CD4-positive, alpha-beta T cell treated with Interleukin-4 for 1 hour (primary cell): ENCODE measurements at regions not wholly inside any gene's neighbourhood (a gene's known extent, or its start where the extent isn't known, plus 50 kb on each side); places are given as distances from the start of the nearest gene placed in this dataset.

ENCODE experiments used
- DNase-seq, 2 donors: peaks; one replicate each; pipeline ENCODE4 v3.0.0-alpha.2; 2020 to 2022

DNA sequence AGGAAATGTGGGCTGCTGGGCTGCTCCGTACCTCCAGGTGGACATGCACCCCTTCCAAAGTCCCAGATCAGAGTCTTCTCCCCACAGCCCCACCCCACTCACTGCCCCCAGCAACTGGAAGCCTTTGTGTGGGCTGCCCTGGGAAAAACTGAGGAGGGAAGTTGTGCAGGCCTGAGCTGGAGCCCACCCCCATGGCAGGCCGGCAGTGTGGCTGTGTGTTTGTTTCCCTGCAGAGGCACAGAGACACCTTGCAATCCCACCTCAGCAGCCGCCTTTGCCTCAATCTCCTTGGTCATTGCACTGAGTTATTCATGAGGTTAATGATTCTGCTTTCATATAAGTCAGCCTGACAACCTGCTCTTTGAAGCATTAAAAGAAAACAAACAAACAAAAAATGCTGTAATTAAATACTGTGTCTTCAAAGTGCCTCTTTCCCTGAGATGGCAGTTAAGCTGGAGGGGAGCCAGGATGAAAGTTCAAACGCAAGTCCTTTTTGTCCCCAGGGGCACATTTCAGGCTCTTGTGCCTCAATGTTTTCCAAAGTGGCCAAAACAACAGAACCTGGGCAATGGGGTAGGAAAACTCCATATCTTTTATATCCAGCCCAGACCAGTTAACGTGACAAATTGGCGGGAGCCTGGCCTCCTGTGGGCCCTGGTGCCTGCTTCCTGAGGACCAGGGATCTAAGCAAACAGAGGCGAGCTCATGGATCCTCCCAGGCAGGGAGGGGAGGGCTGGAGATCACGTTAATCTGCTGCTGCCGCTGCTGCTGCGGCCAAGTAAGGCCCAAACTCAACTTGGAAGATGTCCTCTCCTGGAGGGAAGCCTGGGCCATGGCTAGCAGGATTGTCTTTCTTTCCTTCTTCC, 51.9 kb upstream of the TSPAN11 start:
- no peak for DNase-seq

DNA sequence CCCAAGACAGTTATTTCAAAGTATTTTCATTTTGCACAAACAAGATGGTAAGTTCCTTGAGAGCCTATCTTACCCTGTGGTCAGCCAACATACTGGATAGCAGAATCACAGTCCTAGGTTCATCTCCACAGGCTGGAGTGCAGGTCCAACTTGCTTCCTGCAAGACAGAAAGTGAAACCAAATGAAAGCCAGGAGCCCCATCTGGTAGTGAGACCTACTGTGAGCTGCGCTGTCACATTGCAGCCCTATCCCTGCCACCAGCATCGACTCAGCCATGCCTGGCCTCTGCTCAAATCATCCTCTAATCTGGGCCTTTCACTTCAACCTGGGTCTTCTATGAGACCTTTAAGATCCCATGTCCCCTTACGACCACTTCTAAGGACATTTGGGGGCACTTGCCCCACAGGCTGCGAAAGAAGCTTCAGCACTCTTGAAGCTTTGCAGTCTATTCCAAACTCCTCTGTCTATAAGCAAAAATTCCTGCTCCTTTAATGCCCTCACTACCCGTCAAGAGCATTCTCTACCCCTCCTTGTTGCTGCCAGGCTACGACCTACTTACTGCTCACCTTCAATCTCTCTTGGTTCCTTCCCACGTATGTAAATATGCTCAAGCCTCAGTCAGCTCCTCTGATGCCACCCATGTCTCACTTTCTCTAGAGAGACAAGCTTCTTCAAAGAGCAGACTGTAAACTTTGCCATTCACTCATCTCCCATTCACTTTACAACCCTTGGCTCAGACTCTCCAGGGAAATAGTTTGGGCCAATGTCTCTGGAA, 55.9 kb upstream of the TSPAN11 start:
- no peak for DNase-seq

DNA sequence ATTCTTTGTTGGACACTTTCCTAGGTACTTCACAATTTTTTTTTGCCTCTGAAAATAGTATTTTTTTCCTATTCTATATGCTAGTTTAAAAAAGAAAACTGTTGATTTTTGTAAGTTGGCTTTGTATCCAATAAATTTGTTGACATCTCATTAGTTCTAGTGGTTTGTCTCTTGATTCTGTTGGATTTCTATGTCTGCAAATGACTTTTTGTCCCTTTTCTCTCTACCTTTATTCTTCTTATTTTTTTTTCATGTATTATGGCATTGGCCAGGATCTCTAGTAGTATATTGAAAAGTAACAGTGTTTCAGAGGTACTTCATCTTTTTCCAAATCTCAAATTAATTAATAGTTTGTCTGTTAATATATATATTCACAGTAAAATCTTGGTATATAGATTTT, 59.1 kb upstream of the TSPAN11 start:
- no peak for DNase-seq

DNA sequence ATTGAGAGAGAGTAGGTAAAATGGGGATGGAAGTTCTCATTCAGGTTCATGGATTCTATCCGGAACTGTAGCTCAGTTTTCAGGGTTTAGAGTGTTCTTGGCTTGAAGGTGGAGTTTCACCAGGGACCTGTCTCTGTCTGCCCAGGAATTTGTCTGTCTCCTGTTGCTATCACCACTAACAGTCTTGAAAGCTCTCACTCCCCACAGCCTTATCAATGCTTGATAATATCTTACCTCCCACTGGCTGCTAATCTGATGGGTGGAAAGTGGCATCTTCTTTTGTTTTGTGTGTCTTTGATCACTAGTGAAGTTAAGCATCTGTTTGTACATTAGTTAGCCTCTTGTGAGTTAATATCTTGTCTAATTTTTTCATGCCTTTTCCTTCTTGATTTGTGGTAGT, 60.3 kb upstream of the TSPAN11 start:
- DNase-seq: no peak

DNA sequence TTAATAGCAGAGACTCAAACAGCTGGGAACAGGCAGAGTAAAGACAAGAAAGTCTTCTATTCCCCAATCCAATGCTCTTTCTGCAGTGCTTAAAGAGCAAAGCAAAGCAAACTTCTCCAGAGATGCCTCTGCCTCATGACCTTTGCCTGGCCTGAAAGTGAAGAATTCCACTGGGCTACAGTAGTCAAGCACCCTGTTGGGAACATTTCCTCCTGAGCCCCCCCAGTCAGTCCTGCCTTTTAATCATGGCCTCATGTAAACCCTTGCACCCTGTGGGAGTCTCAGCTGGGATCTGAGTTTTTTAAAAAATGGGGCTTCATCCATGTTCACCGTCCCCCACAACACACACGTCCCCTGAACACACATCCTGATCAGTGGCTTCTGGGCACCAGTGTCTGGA, 62.7 kb upstream of the TSPAN11 start:
- DNase-seq: no peak

DNA sequence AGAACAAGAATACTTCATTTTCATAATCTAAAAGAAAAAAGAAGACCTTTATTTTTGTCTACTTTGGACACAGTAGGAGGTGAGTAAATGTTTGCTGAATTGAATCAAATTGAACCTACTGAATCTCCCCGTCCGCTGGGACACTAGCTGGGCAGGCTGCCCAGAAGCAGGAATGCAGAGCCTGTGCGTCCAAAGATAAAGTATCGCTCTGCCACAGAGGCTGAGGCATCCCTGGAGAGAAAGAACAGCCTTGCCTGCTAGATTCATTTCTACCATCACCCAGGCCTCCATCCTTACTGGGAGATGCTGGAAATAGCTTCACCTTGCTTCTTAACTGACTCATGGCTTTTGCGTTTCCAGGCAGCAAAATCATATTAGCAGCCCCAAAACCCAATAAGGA, 64.1 kb upstream of the TSPAN11 start:
- no peak for DNase-seq

DNA sequence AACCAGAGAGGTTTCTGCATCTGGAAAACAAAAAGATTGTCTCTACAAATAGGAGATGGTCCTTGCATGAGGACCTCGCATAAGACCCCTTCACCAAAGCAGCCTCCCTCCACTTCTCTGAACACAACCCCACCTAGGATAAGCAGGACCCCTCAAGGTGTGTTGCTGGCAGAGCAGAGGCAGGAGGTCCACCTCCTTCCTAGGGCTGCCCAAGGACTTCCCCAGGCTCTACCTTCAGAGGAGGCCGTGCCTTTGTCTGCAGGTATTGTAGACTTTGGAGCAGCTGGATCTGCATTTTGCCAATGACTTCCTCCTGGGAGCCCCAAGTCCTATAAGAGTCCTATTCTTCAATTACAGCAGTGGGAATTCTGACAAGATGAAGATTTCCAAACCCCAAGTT, 67.3 kb upstream of the TSPAN11 start:
- DNase-seq: no peak

DNA sequence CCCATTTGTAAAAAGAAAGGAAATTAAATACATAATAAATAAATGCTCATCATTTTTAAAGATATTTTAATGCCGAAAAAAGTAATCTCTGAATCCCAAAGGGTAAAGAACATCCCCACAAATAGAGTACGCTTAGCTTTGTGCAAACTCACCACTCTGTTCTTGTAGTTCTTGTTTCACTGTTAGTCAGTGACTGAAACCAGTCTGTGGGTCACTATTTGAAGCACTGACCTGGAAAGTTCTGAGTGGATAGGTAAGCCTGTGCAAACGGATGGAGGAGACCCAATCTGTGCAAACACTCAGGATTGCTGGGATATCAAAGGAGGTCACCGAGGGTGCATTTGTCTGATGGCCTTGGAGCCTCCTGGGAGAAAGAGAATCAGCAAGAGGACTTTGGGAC, 68.1 kb upstream of the TSPAN11 start:
- DNase-seq: no peak

DNA sequence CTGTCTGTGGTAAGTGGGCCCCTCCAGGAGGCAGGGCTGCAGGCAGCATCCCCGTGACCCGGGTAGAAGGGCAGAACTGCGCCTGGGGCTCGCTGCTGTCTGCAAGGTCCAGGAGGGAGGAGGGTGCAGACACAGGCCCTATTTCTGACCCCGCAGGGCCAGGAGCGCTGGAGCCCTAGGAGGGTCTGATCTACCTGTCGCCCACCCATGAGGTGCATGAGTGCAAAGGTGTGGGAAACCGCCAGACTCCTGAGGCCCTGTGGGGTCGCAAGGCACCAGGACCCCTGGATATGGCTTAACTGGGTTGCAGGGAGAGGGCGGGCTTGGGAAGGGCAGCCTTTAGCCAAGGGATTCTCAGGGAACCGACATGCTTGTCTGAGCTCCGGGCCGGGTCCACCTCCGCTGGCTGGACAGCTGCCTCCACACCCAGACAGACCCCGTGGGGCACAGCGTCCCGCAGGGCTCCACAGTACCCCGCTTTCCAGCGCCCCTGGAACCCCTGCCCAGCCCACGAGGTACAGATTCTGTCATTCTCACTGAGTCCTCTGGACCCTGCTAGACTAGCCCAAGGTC, 72.9 kb upstream of the TSPAN11 start:
- no peak for DNase-seq

DNA sequence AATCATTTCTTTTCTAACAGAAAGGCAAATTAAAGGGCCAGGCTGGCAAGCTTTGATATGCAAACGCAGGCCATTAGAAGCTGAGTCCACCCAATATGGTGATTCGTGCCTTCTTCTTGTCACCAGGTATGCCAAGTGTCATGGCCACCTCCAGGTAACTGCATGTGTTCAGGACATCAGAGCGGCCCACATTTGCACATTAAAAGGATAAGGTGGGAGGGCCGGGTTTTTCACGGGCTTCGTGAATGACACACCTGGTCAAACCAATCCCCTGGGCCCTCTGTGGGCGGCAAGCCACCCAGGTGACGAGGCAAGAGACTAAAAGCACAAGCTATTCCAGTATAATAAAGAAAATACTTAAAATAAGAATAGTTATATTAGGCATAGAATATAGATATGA, 75.9 kb upstream of the TSPAN11 start:
- DNase-seq: no peak

DNA sequence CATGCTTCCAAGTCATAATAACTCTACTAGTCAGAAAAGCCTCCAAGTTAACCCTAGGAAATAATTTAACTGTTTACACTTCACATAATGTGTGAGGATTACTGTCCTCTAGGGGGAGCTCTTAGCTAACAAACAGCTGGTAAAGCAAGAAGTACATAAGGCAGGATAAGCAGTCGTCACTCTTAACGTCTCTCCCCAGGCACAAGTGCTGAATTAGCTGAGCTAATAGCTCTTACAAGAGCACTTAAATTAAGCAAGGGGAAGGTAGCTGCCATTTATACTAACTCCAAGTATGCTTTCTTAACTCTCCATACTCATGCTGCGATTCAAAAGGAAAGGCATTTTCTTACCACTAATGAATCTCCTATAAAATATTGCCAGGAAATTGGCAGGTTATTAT, 79.3 kb upstream of the TSPAN11 start:
- peak in 1 of 2 donors; percentile 76 for DNase-seq

DNA sequence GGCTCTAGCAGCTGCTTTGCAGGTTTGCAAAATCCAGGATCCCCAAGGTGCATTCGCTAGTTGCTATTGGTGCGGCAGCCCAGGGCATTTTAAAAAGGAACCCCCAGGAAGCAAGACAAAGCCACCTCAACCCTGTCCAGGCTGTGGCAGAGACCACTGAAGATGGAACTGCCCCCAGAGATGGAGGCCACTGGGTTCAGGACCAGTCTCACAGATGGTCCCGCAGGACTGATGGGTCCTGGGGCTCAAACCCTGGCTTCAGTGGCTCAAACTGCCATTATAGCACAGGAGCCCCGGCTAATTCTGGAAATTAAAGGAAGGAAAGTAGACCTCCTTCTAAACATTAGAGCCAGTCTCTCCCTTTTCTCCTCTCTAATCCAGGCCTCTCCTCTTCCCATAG, 79.8 kb upstream of the TSPAN11 start:
- no peak for DNase-seq

DNA sequence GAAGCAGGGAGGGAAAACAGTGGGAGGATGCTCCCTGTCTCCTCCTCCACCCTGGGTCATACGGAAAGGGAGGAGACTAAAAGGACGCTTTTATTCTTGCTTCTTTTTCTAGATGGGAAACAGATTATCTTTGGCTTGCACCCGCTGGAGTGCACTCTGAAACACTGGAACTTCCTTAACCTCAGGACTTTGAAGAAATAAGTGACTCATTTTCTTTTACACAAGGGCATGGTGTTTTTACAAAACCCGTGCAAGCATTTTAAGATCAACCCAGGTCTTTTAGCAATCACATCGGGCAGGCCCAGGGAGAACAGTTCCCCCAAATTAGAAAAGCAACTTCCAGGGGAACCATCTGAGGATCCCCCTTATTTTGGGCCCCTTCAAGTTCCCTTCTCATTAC, 80.9 kb upstream of the TSPAN11 start:
- no peak for DNase-seq

DNA sequence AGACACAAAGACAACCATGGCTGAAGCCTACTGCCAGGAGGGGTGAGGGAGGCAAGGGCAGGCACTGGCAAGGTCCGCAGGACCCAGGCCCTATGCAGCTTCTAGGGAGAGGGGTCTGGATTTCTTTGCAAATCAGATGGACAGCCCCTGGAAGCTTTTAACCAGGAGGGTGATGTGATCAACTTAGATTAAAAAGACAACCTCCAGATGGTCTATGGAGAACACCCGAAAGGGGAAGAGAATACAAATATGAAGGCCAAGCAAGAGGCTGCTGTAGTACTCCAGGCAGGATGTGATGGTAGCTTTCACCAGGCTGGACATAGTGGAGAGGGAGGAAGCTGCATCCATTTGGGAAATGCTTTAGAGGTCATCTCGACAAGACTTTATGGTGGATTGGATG, 83.3 kb upstream of the TSPAN11 start:
- DNase-seq: no peak

DNA sequence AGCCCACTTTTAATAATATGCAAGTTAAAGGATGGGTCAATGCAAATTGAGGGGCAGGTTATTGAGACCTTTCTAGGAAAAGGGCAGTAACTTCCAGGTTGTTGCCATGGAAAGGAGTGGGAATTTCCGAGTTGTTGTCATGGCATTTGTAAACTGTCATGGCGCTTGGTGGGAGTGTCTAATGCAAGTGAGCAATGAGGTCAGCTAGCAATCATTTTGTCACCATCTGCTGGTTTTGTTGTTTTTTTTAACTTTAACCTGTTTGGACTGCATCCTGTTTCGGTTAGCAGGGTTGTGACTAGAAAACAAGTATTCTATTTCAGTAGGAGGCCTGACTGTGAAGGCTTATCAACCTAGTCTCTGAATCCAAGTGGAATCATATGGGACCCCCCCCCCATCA, 85.8 kb upstream of the TSPAN11 start:
- DNase-seq: no peak

DNA sequence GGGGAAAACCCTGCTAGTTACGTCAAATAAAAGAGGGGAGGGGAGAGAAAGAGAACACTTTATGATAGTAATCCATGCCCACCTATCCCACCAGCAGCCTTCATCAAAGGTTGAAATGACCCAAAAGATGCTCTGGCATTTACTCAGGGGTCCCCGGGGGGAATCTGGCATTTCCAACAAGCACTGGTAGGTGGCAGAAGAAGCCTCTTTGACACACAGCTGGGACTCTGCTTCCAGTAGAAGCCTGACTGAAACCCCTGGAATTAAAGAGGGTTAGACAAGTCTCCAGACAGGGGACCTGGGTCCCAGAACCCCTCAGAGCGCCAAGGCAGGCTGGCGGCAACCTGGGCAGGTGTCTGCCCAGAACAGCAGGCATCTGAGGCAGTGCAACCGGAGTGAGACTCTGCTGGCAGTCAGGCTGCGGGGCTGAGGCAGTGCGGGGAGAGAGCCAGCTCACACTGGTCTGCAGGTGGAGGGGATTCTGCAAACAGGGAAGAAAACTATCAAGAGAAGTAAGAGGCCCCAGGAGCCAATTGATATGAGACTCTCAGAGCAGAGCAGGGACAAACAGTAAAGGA, 85.0 kb upstream of the CAPRIN2 start:
- DNase-seq: no peak

DNA sequence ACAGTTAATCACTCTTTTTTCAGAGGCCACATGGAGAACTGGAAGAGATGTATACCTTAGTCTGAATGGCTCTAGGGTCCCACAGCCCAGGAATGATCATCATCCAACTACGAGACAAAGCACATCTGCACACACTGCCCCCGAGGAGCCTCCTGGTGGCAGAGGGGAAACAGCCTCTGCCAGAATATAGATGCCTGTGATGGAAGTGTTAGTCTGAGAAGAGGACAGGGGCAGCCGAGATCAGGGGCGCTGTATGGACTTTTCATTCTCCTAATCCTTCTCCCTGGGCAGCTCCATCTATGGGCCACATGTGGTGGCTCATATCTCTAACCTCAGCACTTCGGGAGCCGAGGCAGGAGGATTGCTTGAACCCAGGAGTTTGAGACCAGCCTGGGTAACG, 82.8 kb upstream of the CAPRIN2 start:
- DNase-seq: no peak

DNA sequence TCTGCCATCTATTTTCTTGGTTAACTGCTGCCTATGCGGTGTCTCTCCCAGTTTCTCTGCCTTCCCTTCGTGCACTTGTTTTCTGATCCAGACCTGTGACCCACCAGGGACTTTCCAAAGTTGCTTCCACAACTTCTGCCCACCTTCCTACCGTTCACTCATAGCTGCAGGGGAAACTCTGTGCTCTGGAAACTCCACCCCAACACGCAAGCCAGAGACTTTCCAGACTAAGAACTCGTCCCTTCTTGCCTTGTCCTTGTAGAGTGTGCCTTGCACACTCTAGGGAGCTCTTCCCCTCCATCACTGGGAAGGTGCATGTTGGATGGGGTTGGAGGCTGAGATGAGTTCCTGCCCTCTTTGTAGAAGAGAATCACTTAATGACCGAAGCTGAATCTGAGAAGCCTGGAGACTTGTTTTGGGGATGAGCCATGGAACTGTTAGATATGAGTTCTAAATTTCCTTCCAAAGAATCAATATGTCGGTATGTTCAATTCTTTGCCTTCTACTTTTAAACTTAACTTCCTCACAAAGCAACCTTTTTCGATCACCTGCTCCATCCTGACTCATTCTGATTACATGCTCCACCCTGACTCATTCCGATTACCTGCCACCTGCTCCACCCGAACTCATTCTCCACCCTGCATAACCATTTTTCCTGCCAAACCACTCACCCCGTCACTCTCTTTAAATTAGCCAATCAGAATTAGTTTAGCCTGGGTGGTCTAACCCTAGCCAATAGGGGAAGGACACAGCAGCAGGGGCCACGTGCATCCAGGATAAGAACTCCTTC, 82.1 kb upstream of the CAPRIN2 start:
- DNase-seq: no peak

DNA sequence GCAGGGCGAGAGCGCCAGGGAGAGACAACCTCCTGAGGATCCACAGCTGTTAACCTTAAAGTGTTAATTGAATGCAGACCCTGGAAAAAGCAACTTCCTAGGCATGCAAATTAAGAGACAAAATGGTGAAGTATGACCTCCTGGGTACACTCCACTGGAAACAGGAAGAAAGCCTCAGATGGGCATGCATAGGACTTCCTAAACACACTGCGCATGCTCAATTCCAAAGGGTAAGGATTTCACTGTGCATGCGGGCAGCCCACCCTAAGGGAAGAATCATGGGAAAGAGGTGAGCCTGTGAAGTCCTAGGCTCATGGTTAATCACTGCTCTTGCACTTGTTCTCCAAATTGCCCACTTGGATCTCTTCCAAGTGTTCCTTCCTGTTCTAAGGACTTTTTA, 80.5 kb upstream of the CAPRIN2 start:
- DNase-seq: no peak

DNA sequence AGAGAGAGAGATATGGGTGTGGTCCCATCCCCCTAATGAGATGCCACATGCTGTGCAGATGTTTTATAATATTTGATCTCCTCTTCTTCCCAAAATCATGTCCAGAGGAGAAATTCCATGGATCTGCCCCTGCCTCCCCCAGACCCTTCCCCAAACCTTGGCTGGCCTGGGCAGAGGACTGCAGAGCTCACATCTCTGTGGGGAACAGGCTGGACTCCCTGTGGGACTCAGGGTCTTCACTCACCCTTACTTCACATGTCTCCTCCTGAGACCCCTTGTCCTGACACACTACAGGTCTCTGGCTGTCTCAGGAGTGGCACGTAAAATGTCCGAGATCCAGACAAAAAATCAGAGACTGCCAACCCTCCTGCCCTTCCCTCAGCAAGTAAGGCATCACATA, 76.0 kb upstream of the CAPRIN2 start:
- DNase-seq: no peak

DNA sequence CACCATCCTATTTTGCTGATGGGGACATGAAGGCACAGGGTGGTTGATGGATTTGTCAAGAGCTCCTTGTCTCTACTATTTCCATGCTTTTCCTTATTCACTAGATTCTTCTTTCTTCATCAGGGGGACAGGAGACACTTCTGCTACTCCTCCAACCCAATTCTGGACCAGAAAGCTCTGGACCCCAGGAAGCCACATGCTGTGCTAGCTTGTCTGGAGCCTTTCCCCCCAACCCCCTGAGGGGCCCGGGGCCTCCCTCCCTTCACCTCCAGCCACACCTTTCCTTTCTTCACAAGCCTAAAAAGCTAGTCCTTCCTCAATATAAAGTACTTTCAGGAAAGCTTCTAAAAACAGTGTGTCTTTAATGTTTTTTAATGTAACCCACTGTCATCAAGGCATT, 75.1 kb upstream of the CAPRIN2 start:
- no peak for DNase-seq

DNA sequence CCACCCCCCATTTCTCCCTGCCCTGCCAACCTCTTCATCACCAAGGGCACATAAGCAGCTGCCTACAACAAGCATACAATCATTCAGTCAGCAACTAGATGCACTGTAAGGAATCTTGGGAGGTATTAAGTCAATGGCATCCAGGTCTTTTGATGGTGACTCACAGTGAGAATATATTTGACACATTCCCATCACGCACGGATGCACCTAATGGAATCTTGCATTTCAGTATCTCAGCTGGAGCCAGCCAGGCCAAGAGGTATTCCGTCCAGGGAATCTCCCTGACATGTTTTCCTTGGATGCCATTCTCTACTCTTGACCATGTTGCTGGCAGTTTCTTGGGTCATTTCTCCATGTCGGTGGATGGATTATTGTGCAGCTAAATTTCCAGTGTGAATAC, 73.9 kb upstream of the CAPRIN2 start:
- DNase-seq: no peak
